ENCODE measurements at regions not wholly inside any gene's neighbourhood (a gene's known extent, or its start where the extent isn't known, plus 50 kb on each side); places are given as distances from the start of the nearest gene placed in this dataset.
"Not testable (repeated sequence)": the region's sequence is repeated elsewhere in the genome, so short reads cannot be mapped to it uniquely, and the experiment has no call there.

DNA sequence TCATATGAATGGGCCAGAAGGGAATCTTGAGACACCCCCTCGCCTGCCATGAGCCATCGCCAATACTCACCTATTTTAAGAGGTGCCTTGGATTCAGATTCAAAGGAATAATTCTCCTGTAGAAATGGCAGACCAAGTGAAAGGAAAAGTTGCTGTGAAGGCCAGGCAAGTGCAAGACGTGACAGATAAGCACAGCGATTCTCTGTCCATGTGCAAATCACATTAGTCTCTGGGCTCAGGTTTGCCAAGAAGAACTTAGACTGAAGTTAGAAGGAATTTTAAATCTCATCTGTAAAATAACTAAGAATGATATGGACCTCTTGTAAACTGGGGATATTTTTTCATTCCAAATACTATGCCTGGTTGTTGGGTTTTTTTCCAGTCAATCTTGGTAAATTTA lies 173.6 kb downstream of the UACA start:
- no peak overlapping the region for H3K27ac ChIP-seq
- TF ChIP-seq CTCF (IDR thresholded peaks at IDR 0.05), result no peak
- no peak overlapping the region for H3K4me3 ChIP-seq
- no peak for DNase-seq (ENCODE audit: low spot score)

- Histone ChIP-seq H3K27ac (no peak overlapping the region), H3K4me3 (no peak overlapping the region)
- TF ChIP-seq CTCF (IDR thresholded peaks at IDR 0.05), result no peak
- no peak for DNase-seq (ENCODE audit: low spot score)
Observed at GRCh38 chr15:70589221-70589620, 174.1 kb downstream of the UACA start.

DNA sequence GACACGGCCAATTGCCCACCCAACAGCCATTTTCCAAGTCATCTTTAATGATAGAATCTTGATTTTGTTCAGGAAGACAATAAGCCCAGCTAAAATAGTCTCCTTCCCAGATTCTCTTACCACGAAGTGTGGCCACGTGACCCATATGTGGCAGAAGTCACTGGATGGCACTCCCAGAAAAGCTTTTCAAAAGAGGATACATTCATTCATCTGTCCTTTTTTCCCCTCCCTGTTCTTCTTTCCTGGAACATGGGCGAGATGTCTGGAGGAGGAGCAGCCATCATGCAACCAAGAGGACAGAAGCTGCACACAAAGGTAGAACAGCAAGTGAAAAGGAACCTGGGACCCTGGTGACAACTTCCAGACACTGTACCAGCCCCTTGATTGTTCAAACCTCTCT lies 174.7 kb downstream of the UACA start:
- Histone ChIP-seq H3K4me3 (no peak overlapping the region), H3K27ac (no peak overlapping the region)
- no peak for TF ChIP-seq CTCF (IDR thresholded peaks at IDR 0.05)
- no peak for DNase-seq (ENCODE audit: low spot score)

GRCh38 chr15:70587896-70588567 lies 175.3 kb downstream of the UACA start:
- no peak overlapping the region for H3K27ac ChIP-seq
- H3K4me3 ChIP-seq, result no peak overlapping the region
- no peak for TF ChIP-seq CTCF (IDR thresholded peaks at IDR 0.05)
- no peak for DNase-seq (ENCODE audit: low spot score)

- H3K27ac ChIP-seq; DNase-seq (ENCODE audit: low spot score): not testable (repeated sequence)
Observed at GRCh38 chr15:70587012-70587634, 176.2 kb downstream of the UACA start.

GRCh38 chr15:70586241-70586640 lies 177.1 kb downstream of the UACA start:
- H3K4me3 ChIP-seq, result no peak overlapping the region
- no peak for TF ChIP-seq CTCF (IDR thresholded peaks at IDR 0.05)

More at GRCh38 chr15:70587012-70587634, 176.2 kb downstream of the UACA start:
- not testable (repeated sequence) for H3K4me3 ChIP-seq

GRCh38 chr15:70585707-70586034 lies 177.7 kb downstream of the UACA start:
- no peak for TF ChIP-seq CTCF (IDR thresholded peaks at IDR 0.05)
- no peak overlapping the region for H3K4me3 ChIP-seq

More at GRCh38 chr15:70586241-70586640, 177.1 kb downstream of the UACA start:
- no peak for DNase-seq (ENCODE audit: low spot score)
- H3K27ac ChIP-seq, result no peak overlapping the region

More at GRCh38 chr15:70585707-70586034, 177.7 kb downstream of the UACA start:
- no peak for DNase-seq (ENCODE audit: low spot score)
- no peak overlapping the region for H3K27ac ChIP-seq

Measured in coronary artery (tissue), 2 donors.